ENCODE measurements at regions not wholly inside any gene's neighbourhood (a gene's known extent, or its start where the extent isn't known, plus 50 kb on each side); places are given as distances from the start of the nearest gene placed in this dataset.

GRCh38 chr3:64399205-64399800, 174.0 kb upstream of the PRICKLE2 start:
- TF ChIP-seq CTCF (IDR thresholded peaks at IDR 0.05) (peak; percentile 69), MAX (IDR thresholded peaks at IDR 0.05) (no peak), JUN (IDR thresholded peaks at IDR 0.05) (no peak), RCOR1 (IDR thresholded peaks at IDR 0.05; ENCODE audit: low read depth, low read length) (no peak), HOXB5 (CRISPR knock-in tag; IDR thresholded peaks at IDR 0.05) (no peak), POLR2A (IDR thresholded peaks at IDR 0.05; ENCODE audit: low read length) (no peak), REST (IDR thresholded peaks at IDR 0.05) (no peak), CHD4 (IDR thresholded peaks at IDR 0.05; ENCODE audit: borderline replicate concordance) (no peak), MYC (IDR thresholded peaks at IDR 0.05; ENCODE audit: borderline replicate concordance, low read length) (no peak), MAZ (IDR thresholded peaks at IDR 0.05; ENCODE audit: borderline replicate concordance, low read depth, low read length) (no peak)
